Fibroblast of pulmonary artery (primary cell): ENCODE measurements at regions not wholly inside any gene's neighbourhood (a gene's known extent, or its start where the extent isn't known, plus 50 kb on each side); places are given as distances from the start of the nearest gene placed in this dataset.
"Not testable (repeated sequence)": the region's sequence is repeated elsewhere in the genome, so short reads cannot be mapped to it uniquely, and the experiment has no call there.

Experiments used
- DNase-seq: peaks from one replicate; pipeline ENCODE4 v3.0.0-alpha.2; 2010; ENCODE audit warnings: low read depth
- H3K4me3 ChIP-seq: replicated peaks from 2 replicates; pipeline ENCODE4 v1.5.1; 2011; ENCODE audit warnings: low read depth, mild to moderate bottlenecking, control low read depth, low read length, moderate library complexity
- CTCF ChIP-seq: IDR thresholded peaks from 2 replicates; pipeline ENCODE4 v1.5.1; 2011; ENCODE audit warnings: mild to moderate bottlenecking, control low read depth, low read length, inconsistent platforms; ENCODE audit errors: missing control alignments

- no peak for TF ChIP-seq CTCF
- DNase-seq: no peak
- no peak overlapping the region for H3K4me3 ChIP-seq
Observed at GRCh38 chr10:4602764-4603491, 223.1 kb upstream of the AKR1E2 start.

GRCh38 chr10:4599471-4599870 is 226.5 kb upstream of the AKR1E2 start:
- no peak for TF ChIP-seq CTCF
- no peak for DNase-seq

GRCh38 chr10:4597898-4598297 is 228.1 kb upstream of the AKR1E2 start:
- DNase-seq, H3K4me3 ChIP-seq: not testable (repeated sequence)

More at GRCh38 chr10:4599471-4599870, 226.5 kb upstream of the AKR1E2 start:
- no peak overlapping the region for H3K4me3 ChIP-seq

- DNase-seq: peak; percentile 10
- H3K4me3 ChIP-seq: no peak overlapping the region
- TF ChIP-seq CTCF: no peak
Observed at GRCh38 chr10:4596951-4597350, 229.1 kb upstream of the AKR1E2 start.

GRCh38 chr10:4595719-4596319 is 230.2 kb upstream of the AKR1E2 start:
- peak; percentile 43 for DNase-seq
- no peak for TF ChIP-seq CTCF

GRCh38 chr10:4590807-4591206 is 235.2 kb upstream of the AKR1E2 start:
- H3K4me3 ChIP-seq: no peak overlapping the region
- TF ChIP-seq CTCF: no peak
- no peak for DNase-seq

More at GRCh38 chr10:4595719-4596319, 230.2 kb upstream of the AKR1E2 start:
- no peak overlapping the region for H3K4me3 ChIP-seq

- no peak for DNase-seq
- H3K4me3 ChIP-seq: no peak overlapping the region
- TF ChIP-seq CTCF: no peak
Observed at GRCh38 chr10:4588824-4589223, 237.2 kb upstream of the AKR1E2 start.
